ENCODE measurements at regions not wholly inside any gene's neighbourhood (a gene's known extent, or its start where the extent isn't known, plus 50 kb on each side); places are given as distances from the start of the nearest gene placed in this dataset.
A peak's percentile ranks its signal among the peaks of the same experiment; 100 is the strongest.
"Not testable (repeated sequence)": the region's sequence is repeated elsewhere in the genome, so short reads cannot be mapped to it uniquely, and the experiment has no call there.

GRCh38 chr5:21603796-21604195 is 1249.3 kb downstream of the CDH12 start:
- no peak for DNase-seq

GRCh38 chr5:21594566-21594965 is 1258.6 kb downstream of the CDH12 start:
- DNase-seq, result no peak

GRCh38 chr5:21593261-21593660 is 1259.9 kb downstream of the CDH12 start:
- DNase-seq, result no peak

- DNase-seq, result no peak
These were observed 1271.6 kb downstream of the CDH12 start for GRCh38 chr5:21581508-21581907.

- no peak for DNase-seq
These were observed 1278.2 kb downstream of the CDH12 start for GRCh38 chr5:21574961-21575360.

GRCh38 chr5:21574438-21574837 is 1278.7 kb downstream of the CDH12 start:
- DNase-seq, result no peak

- no peak for DNase-seq
These were observed 1279.5 kb downstream of the CDH12 start for GRCh38 chr5:21573416-21574314.

- DNase-seq, result not testable (repeated sequence)
These were observed 1281.9 kb downstream of the CDH12 start for GRCh38 chr5:21571196-21571595.

GRCh38 chr5:21559109-21559508 is 1294.0 kb downstream of the CDH12 start:
- not testable (repeated sequence) for DNase-seq

- DNase-seq, result not testable (repeated sequence)
These were observed 1300.9 kb downstream of the CDH12 start for GRCh38 chr5:21552263-21552662.

- DNase-seq, result not testable (repeated sequence)
These were observed 1302.2 kb downstream of the CDH12 start for GRCh38 chr5:21550916-21551315.

- not testable (repeated sequence) for DNase-seq
These were observed 1305.5 kb downstream of the CDH12 start for GRCh38 chr5:21547656-21548055.

GRCh38 chr5:21535114-21535513 is 1318.0 kb downstream of the CDH12 start:
- DNase-seq, result not testable (repeated sequence)

GRCh38 chr5:21521157-21521556 is 1332.0 kb downstream of the CDH12 start:
- DNase-seq, result not testable (repeated sequence)

- DNase-seq, result not testable (repeated sequence)
These were observed 1356.2 kb downstream of the CDH12 start for GRCh38 chr5:21496926-21497325.

- DNase-seq, result peak; percentile 64
These were observed 1357.1 kb downstream of the CDH12 start for GRCh38 chr5:21496056-21496455.

- not testable (repeated sequence) for DNase-seq
These were observed 1357.9 kb downstream of the CDH12 start for GRCh38 chr5:21495235-21495634.

GRCh38 chr5:21494033-21494432 is 1359.1 kb downstream of the CDH12 start:
- DNase-seq, result not testable (repeated sequence)

- DNase-seq, result not testable (repeated sequence)
These were observed 1362.0 kb downstream of the CDH12 start for GRCh38 chr5:21491182-21491581.

- DNase-seq, result not testable (repeated sequence)
These were observed 1364.3 kb downstream of the CDH12 start for GRCh38 chr5:21488828-21489227.

- peak; percentile 71 for DNase-seq
These were observed 1367.6 kb downstream of the CDH12 start for GRCh38 chr5:21485458-21486000.

GRCh38 chr5:21484498-21484889 is 1368.7 kb downstream of the CDH12 start:
- not testable (repeated sequence) for DNase-seq

GRCh38 chr5:21483790-21484497 is 1369.2 kb downstream of the CDH12 start:
- not testable (repeated sequence) for DNase-seq

Measured in activated effector memory CD4-positive, alpha-beta T cell treated with anti-CD3 and anti-CD28 coated beads, Interleukin-2, amount 50 U/mL, for 16 hours (primary cell).